DOHH2 (cell line): ENCODE measurements at regions not wholly inside any gene's neighbourhood (a gene's known extent, or its start where the extent isn't known, plus 50 kb on each side); places are given as distances from the start of the nearest gene placed in this dataset.

ENCODE experiments used
- EZH2phosphoT487 ChIP-seq: fragments of 200-600 bp; sonication (generic); IDR thresholded peaks from 2 replicates; pipeline ENCODE4 v1.6.1; 2017; ENCODE audit warnings: borderline replicate concordance, mild to moderate bottlenecking, antibody characterized with exemption, low read length, moderate library complexity, mixed read lengths
- TF ChIP-seq, protein P1 (sequence below): fragments of 200-600 bp; sonication (generic); IDR thresholded peaks from one replicate; pipeline ENCODE4 v1.5.1; 2014; ENCODE audit warnings: antibody characterized with exemption, mild to moderate bottlenecking, low read depth, low read length; ENCODE audit not compliant: poor library complexity, severe bottlenecking

DNA sequence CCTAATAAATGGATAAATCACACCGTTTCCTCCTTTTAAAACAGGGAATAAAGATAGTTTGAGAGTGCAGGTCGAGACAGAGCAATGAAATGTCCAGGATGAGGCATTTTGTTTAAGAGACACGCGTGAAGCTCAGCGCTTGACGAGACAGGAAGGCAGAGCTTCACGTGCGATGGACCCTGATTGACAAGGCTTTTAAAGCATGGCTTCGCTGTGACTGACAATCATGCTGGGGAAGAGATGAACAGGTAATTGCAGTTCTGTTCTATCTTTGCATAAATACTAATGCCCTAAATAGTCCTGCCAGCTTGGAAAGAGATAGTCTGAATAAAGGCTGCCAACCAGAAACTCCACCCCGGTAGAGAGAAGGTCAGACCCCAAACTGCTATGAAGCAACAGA is 442.3 kb upstream of the PFKP start:
- TF ChIP-seq, protein P1, sequence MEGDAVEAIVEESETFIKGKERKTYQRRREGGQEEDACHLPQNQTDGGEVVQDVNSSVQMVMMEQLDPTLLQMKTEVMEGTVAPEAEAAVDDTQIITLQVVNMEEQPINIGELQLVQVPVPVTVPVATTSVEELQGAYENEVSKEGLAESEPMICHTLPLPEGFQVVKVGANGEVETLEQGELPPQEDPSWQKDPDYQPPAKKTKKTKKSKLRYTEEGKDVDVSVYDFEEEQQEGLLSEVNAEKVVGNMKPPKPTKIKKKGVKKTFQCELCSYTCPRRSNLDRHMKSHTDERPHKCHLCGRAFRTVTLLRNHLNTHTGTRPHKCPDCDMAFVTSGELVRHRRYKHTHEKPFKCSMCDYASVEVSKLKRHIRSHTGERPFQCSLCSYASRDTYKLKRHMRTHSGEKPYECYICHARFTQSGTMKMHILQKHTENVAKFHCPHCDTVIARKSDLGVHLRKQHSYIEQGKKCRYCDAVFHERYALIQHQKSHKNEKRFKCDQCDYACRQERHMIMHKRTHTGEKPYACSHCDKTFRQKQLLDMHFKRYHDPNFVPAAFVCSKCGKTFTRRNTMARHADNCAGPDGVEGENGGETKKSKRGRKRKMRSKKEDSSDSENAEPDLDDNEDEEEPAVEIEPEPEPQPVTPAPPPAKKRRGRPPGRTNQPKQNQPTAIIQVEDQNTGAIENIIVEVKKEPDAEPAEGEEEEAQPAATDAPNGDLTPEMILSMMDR: no peak
- TF ChIP-seq EZH2phosphoT487: no peak
